Caki2 (cell line): ENCODE measurements at regions not wholly inside any gene's neighbourhood (a gene's known extent, or its start where the extent isn't known, plus 50 kb on each side); places are given as distances from the start of the nearest gene placed in this dataset.

Experiments used
- DNase-seq: peaks from one replicate; pipeline ENCODE4 v3.0.0-alpha.2; 2015; ENCODE audit warnings: low read depth
- in situ Hi-C: cut with HindIII; loops from 2 replicates; pipeline ENCODE4 v1.10.0; 2016; ENCODE audit warnings: low sequenced_read_pairs, low pct_unique_long_range_greater_than_20kb, mixed read lengths

DNA sequence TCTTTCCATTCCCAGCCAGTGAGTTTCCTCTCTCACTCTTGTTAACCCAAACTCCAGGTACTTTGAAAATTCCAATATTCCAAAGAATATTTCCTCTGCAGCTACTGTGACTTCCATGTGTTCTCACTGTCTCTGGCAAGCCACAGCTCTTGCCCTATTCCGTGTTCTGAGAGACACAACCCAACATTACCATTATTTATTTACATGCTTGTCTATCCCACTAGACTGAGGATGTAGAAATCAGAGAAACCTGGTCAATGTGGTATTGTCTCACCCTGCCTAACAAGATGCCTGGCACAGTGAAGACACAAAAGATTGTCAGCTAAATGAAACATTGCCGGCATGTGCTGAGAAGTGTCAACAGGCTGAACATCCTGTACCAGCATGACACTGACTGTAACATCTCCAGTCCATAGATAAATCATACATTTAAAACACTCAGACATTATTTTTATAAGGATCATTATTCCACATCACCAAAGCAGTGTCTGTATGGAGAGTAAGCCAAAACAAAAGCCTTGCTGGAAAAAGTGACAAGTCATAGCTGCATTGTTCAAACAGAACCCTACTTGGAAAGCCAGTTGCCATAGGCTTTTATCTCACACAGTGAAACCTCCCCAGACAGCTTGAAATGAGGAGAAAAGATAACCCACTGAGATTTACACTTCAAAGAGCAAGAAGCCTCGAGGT is 72.3 kb downstream of the SIPA1L2 start:
- in situ Hi-C loops = no loop called here
- DNase-seq = no peak

DNA sequence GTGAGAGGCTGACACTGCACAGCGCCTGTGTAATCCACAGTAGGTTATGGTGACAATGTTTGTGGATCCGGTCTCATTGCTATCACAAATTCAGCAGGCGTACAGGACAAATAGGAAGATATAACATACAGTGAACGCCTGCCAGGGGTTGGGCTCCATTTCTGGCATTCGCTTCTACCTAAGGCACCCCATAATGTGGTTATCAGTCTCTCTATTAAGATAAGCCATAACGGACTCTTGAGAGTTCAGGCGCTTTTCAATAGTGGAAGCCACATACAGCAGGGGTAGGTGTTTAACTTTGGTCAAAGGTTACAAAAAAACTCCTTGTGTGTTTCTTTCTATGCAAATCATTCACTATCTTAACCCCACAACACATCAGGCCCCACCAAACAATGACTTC is 72.8 kb downstream of the SIPA1L2 start:
- in situ Hi-C loops = no loop called here
- no peak for DNase-seq

DNA sequence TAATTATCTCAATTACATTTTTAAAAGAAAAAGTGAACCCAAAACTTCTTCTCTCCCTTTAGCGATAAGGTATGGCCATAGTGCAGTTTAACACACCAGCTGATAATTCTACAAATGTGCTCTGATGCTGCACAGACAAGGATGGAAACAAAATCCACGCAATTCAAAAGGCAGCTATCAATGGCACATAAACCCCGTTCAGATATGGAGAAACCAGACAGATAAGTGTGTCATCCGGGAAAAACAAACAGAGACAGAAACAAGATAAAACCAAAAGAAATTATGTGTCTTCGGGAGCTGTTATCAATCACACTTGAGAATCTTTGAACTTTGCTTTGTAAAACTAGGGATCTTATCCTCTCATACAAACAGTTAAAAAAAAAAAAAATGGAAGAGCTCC is 73.6 kb downstream of the SIPA1L2 start:
- no peak for DNase-seq
- in situ Hi-C loops = no loop called here

DNA sequence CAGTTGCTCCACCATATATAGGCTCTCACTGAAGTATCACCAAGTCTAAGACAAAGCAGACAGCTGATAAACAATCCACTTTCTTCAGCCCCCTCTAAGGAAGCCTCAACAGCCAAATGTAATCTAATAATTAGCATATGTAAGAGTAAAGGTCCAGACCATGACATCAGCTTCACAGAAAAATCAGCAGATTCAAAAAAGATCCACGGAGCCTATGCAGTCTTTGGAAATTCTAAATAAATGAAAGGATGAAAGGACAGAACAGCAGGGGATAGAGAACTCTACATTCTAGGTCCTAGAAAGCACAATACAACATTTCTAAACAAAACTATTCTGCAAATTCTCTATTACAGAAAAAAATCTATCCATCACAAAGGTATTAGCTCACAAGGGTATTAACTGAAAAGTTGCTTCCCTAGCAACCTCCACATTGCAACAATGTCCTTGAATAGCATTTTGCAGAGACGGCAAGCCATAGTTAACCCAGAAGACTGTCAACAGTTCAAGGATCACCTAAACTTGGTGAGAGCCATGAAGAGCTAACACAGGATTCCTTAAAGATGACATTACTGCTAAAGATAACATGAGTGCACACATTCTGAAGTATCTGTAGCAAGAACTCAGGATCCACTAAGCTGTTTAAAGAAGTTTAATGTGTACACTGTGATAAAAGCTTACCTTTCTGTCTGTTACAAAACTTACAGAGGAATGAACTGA is 74.3 kb downstream of the SIPA1L2 start:
- in situ Hi-C loops = no loop called here
- no peak for DNase-seq

DNA sequence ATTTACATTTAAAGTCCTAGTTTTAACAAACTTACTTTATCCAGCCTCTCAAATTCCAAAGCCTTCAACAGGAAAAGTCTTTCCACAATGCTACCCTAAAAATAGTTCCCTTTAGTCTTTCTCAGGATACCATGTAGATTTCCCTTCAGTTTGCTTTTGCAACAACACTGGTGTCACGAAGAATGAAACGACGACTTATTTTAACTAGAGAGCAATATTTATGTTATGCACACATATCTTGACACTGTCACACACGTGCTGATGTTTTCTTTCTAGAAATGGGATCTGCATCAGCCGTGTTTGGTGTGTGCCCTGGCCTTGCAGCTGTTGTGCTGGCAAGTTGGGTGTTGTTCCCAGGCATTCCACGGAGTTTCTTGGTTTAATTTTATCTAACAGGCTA is 75.5 kb downstream of the SIPA1L2 start:
- in situ Hi-C loops = no loop called here
- no peak for DNase-seq

DNA sequence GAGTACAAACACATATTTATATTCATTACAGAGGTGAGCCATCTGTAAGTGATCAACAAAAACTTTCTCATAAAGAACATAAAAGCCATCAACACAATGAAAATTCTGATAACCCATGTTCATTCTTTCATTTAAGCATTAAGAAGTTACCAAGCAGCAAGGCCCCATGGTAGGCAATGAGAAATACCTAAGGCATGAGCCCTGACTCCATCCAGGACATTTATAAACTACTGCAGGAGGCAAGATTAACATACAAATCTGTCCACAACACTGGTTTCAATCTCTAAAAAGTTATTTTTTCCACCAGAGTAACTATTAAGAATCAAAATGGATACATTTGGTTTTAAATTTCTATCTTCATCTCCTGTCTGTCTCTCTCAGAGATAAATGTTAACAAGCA is 76.1 kb downstream of the SIPA1L2 start:
- no peak for DNase-seq
- in situ Hi-C loops = no loop called here

DNA sequence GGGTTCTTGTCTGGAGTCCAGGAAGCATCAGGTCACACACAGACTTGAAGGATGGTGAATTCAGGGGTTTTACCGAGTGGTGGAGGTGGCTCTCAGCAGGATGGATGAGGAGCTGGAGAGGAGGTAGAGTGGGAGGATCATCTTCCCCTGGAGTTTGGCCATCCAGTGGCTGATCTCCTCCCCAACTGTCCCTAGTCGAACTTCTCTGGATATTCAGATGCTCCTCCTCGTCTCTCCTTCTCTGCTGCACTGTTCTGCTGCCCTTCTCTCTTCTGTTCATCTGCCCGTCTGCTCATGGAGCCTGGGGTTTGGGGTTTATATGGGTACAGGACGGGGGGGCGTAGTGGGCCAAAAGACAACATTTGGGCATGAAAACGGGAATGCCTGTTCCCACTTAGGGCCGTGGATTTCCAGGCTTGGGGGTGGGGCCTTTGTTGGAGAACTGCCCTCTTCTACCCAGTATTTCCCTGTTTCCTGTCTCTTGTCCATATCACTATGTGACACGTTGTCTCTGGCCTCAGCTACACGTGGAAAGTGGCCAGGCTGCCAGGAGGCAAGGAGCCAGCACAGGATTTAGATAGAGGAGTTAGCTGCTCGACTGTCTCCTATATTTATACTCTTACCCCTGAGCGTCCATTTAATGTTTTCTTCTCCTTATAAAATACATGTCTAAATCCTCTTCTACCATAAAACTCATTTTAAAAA is 76.7 kb downstream of the SIPA1L2 start:
- in situ Hi-C loops = no loop called here
- DNase-seq = no peak

DNA sequence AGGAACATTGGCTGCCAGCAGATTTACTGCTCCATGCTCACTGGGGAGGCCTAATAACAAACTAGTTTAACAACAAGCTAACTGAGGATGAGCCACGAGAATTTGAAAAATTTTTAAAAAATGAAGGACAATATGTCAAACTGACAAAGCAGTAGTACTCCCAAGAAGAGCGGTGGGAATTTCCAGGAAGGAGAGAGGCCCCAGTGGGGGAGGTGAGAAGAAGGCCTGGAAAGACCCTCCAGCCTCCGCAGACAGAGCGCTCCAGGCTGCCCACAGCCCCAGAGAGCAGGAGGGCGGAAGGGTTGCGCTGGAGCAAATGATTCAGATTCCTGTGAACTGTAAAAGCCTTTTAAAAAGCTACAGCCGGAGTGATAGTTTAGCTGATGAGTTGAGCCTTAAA is 78.5 kb downstream of the SIPA1L2 start:
- in situ Hi-C loops = no loop called here
- DNase-seq = peak; percentile 45

DNA sequence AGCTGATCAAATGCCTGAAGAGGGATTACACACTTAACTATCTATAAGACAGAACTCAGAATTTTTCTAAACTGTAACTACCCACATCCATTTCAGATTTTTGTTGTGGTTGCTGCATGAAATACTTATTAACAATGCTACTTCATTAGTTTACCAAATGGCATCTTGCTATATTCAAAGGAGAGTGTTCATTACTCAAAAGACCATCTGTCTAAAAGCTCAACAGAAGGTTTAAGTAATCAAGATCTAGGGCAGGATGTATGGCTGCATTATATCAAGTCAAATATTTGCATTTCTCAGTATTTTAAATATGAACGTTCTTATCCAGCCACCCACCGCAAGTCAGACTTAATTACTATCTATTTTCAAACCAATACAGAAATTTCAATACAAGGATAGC is 79.9 kb downstream of the SIPA1L2 start:
- in situ Hi-C loops = no loop called here

DNA sequence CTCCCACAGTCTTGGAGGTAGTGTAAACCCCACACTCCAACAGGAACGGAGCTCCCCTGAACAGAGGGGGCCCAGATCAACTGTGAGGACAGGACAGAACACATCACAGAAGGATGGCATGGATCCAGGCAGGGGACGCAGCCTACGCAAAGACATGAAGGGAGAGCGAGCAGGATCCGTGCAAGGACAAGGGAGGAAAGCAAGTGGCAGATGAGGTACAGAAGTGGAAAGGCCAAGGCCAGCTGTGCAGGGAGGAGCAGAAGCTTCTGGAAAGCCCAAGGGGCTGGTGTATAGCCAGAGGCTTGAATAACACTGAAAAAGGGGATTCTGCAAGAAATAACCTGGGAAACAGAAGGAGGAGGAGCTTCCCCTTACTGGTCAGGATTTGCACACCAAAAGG is 81.2 kb downstream of the SIPA1L2 start:
- in situ Hi-C loops = no loop called here
- no peak for DNase-seq

More for the DNA sequence above, 79.9 kb downstream of the SIPA1L2 start:
- DNase-seq = no peak

DNA sequence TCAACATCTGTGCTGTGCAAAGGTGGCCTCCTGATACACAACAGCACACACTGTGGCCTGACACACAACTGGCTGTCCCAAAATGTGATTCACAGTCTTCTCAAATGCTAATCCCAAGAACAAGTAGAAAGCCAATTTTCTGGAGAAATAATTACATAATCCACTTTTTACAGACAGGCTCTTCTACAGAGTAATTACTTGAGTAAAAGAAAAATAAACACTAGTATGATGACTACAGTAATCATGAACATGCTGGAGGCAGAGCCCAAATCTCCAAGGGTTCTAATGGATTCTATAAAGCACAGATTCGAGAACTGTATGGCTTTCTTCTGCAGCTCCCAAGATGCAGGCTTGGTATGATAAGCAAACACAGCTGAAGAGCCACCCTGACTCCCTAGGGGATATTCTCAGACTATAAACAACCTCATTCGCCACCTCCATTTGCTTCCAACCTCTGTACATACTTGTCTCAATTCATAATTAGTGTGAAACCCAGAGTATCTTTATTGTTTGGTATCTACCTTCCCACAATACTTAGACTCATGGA is 81.9 kb downstream of the SIPA1L2 start:
- in situ Hi-C loops = no loop called here
- DNase-seq = no peak

DNA sequence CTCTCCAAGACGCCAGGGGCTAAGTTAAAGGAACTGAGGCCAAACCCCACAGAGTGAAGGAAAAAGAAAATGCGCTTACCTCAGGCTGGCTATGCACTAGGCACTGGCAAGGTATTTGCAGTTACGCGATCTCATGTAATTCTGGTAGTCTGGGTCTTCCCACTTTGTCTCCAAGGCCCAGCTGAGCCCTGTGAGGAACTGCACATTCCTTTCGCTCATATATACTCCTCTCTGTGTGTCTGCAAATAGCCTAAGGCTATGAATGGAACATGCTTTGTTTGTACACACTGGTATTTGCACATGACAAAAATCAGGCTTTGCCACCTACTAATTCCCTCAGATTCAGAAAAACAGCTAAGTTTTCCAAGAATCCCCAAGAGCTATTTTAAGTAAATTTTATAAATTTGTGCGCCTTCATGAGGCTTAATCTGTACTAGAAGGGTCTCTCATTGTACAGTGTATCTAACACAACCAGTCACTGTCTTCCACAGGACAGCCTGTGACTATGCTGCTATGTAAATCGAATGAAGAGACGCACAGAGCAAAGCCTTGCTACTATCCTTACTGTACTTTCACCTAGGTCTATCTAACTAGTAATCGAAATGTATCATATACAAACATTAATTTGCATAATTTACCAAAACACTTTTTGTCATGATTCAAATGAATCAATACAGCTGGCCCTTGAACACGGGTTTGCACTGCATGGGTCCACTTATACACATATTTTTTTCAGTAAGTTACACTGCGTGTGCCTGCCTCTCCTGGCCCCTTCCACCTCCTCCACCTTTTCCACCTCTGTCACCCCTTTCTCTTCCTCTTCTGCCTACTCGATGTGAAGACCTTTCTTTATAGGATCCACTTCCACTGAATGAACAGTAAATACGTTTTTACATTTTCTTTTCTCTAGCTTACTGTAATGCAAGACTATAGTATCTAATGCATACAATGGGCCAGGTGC is 87.0 kb downstream of the SIPA1L2 start:
- no peak for DNase-seq
- in situ Hi-C loops = no loop called here

DNA sequence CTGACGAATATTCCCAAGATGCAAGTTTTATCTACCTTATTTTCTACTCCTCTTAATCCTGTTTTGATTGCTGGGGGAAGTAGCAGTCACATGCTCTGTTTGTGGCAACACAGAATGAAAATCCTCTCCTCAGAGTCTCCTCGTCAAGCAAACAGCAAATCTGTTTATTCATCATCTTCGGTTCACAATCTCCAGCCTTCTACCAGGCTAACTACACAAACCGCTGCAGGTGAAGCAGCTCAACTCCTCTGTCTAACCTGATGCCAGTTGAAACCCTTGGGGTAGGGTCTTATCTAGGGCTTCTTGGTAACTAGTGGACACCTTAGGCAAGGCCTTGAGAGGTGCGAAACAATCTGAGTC is 91.0 kb downstream of the SIPA1L2 start:
- DNase-seq = no peak
- in situ Hi-C loops = no loop called here

DNA sequence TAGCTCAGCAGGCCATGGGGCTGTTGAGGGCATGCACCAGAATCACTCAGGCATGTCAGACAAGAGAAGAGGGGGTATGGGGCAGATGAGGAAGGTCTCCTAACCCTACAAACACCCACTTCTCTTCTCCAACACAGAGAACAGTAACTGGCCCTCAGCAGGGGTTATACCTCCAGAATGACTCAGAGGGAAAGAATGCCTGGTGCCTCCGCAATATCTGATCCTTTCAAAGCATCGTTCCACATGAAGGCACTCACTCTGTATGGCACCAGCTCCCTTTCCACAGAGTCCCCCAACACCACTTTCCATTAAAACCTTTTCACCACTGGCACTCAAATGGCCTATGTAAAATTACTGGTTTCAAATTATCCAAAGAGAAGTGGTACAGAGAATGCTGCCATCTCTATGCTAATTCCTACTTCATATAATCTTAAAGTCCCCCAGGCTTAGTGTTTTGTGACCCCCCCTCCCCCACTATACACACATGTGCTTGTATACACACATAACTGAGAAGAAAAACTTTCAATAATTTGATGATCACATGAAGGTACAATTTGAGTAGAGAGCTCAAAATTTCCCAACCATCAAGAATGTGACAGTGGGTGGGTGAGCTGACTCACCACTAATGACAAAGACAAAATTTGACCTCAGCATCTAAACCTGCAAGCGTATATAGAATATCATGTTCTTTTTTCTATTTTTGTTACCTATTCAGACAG is 91.5 kb downstream of the SIPA1L2 start:
- in situ Hi-C loops = no loop called here
- peak; percentile 93 for DNase-seq

DNA sequence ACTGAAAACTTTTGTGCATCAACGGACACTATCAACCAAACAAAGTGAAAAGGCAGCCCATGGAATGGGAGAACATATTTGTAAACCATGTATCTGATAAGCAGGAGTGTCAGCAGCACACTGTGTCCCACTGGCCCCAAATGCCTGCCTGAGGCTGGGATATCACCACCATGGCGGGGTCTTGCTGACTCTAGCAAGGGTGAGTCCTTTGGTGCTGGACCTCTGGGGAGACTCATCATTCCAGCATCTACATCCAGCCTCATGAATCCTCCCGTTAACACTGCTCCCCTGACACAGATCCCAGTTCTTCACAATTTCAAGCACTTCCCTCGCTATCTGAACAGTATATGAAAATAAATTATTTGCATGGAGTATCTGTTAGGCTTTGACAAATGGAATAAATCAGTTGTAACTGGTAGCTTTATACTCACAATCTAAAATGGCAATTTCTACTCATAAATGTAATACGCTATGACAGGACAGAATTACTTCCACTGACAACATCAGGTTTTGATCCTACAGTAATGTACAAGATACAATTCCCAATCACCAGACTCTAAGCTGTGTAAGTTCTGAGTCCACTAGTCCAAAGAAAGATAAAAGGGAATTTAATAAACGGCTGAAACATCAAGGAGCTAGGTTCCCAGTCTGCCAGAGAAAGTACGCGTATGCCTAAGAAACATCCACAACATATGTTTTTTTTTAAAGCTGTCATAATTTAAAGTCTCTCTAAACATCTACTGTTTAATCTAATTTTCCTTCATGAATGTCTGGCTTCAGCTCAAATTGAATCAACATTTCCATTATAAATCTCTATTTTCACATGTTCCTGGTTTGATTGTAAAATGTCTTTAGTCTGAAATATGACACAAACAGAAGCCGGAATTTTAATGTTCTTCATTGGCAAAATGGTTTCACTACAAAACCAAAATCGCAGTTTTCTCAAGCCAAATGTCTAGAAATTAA is 95.1 kb downstream of the SIPA1L2 start:
- in situ Hi-C loops = no loop called here
- no peak for DNase-seq

DNA sequence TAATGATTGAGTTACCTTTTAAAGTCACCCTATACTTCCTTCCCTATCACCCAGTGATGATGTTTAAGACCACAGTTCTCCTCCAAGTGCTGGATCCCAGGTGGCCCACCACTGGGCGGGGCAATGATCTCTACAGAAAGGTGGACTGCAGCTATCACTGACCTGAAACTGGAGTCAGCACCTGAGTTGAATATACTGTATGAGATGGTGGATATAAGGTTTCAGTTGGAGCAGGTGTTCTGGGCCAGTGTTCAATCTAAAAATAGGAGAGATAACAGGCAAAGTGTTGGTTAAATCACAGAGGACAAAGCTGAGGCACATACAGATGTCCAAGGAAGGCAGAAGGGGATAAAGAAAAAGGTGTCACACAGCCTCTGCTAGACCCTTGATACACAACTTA is 96.6 kb downstream of the SIPA1L2 start:
- DNase-seq = no peak
- in situ Hi-C loops = no loop called here

DNA sequence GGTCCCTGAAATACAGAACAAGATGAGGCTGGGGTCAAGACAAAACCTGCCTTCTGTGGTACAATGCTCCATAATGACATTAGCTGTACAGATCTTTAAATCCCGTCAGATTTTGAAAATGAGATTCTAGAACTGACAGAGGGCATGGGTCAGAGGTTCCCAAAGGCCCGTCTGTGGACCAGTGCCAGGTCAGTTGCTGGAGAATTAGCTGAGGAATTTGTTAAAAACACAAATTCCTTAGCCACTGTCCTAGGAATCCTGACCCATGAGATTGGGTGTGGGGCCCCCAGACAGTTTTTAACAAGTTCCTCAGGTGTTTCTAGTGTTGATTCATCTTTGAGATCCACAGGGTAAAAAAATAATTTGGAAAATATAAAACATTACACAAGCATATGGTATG is 97.0 kb downstream of the SIPA1L2 start:
- in situ Hi-C loops = no loop called here
- no peak for DNase-seq
